ENCODE measurements at regions not wholly inside any gene's neighbourhood (a gene's known extent, or its start where the extent isn't known, plus 50 kb on each side); places are given as distances from the start of the nearest gene placed in this dataset.

GRCh38 chr20:51326201-51326819 is 216.2 kb downstream of the NFATC2 start:
- no peaks in the 10 kb centered on the region for H3K4me1 ChIP-seq (ENCODE audit: control insufficient read depth in 2 of 3, insufficient read depth in 2 of 3, low read depth in 1 of 3, low read length in 3 of 3)
- no peak overlapping the region for H3K27ac ChIP-seq (ENCODE audit: low read depth in 2 of 2, low read length in 2 of 2)
- no peaks in the 10 kb centered on the region for H3K27me3 ChIP-seq (ENCODE audit: control insufficient read depth, insufficient read depth, low read length)
- H3K9me3 ChIP-seq (ENCODE audit: control insufficient read depth in 2 of 3, insufficient read depth in 1 of 3, low read length in 3 of 3), result no peaks in the 10 kb centered on the region
- H3K4me3 ChIP-seq (ENCODE audit: low read length in 3 of 3), result no peak overlapping the region
- DNase-seq (peak in 3 of 5 donors; percentile 29 to 70 (median 45)), FAIRE-seq (no peak)
- no peak overlapping the region for H3K9ac ChIP-seq (ENCODE audit: low read length in 3 of 3)
- no peaks in the 10 kb centered on the region for H3K36me3 ChIP-seq (ENCODE audit: control insufficient read depth in 2 of 3, insufficient read depth in 3 of 3, low read length in 3 of 3)
- intact Hi-C loops (cut with DNase I), result no loop called here
- TF ChIP-seq CTCF (IDR thresholded peaks at IDR 0.05; ENCODE audit: borderline replicate concordance, extremely low read depth, insufficient read depth), result peak; percentile 65

GRCh38 chr20:51322164-51322707 is 220.3 kb downstream of the NFATC2 start:
- H3K36me3 ChIP-seq (ENCODE audit: control insufficient read depth in 2 of 3, insufficient read depth in 3 of 3, low read length in 3 of 3), result no peaks in the 10 kb centered on the region
- no peak overlapping the region for H3K27ac ChIP-seq (ENCODE audit: low read depth in 2 of 2, low read length in 2 of 2)
- H3K27me3 ChIP-seq (ENCODE audit: control insufficient read depth, insufficient read depth, low read length), result no peaks in the 10 kb centered on the region
- intact Hi-C loops (cut with DNase I), result no loop called here
- no peak for TF ChIP-seq CTCF (IDR thresholded peaks at IDR 0.05; ENCODE audit: borderline replicate concordance, extremely low read depth, insufficient read depth)
- no peak overlapping the region for H3K4me3 ChIP-seq (ENCODE audit: low read length in 3 of 3)
- H3K4me1 ChIP-seq (ENCODE audit: control insufficient read depth in 2 of 3, insufficient read depth in 2 of 3, low read depth in 1 of 3, low read length in 3 of 3), result no peaks in the 10 kb centered on the region
- FAIRE-seq, result no peak
- no peak overlapping the region for H3K9ac ChIP-seq (ENCODE audit: low read length in 3 of 3)
- no peaks in the 10 kb centered on the region for H3K9me3 ChIP-seq (ENCODE audit: control insufficient read depth in 2 of 3, insufficient read depth in 1 of 3, low read length in 3 of 3)
- no peak for DNase-seq

- H3K36me3 ChIP-seq (ENCODE audit: control insufficient read depth in 2 of 3, insufficient read depth in 3 of 3, low read length in 3 of 3), result no peaks in the 10 kb centered on the region
- FAIRE-seq, result no peak
Measured at GRCh38 chr20:51321343-51322163, 221.0 kb downstream of the NFATC2 start.

More at GRCh38 chr20:51321343-51322163, 221.0 kb downstream of the NFATC2 start:
- Histone ChIP-seq H3K4me3 (ENCODE audit: low read length in 3 of 3) (no peak overlapping the region), H3K27ac (ENCODE audit: low read depth in 2 of 2, low read length in 2 of 2) (no peak overlapping the region), H3K9ac (ENCODE audit: low read length in 3 of 3) (no peak overlapping the region), H3K4me1 (ENCODE audit: control insufficient read depth in 2 of 3, insufficient read depth in 2 of 3, low read depth in 1 of 3, low read length in 3 of 3) (no peaks in the 10 kb centered on the region), H3K27me3 (ENCODE audit: control insufficient read depth, insufficient read depth, low read length) (no peaks in the 10 kb centered on the region), H3K9me3 (ENCODE audit: control insufficient read depth in 2 of 3, insufficient read depth in 1 of 3, low read length in 3 of 3) (no peaks in the 10 kb centered on the region)
- no peak for TF ChIP-seq CTCF (IDR thresholded peaks at IDR 0.05; ENCODE audit: borderline replicate concordance, extremely low read depth, insufficient read depth)
- intact Hi-C loops (cut with DNase I), result no loop called here
- DNase-seq, result no peak
